ENCODE measurements at regions not wholly inside any gene's neighbourhood (a gene's known extent, or its start where the extent isn't known, plus 50 kb on each side); places are given as distances from the start of the nearest gene placed in this dataset.

GRCh38 chr5:105503950-105504349 is 1941.4 kb upstream of the NUDT12 start:
- no peak for TF ChIP-seq CTCF (IDR thresholded peaks at IDR 0.05)
- no peak for TF ChIP-seq POLR2A (IDR thresholded peaks at IDR 0.05)

All from stomach (tissue), 4 donors.